ENCODE measurements at regions not wholly inside any gene's neighbourhood (a gene's known extent, or its start where the extent isn't known, plus 50 kb on each side); places are given as distances from the start of the nearest gene placed in this dataset.

GRCh38 chr18:45291621-45292615, 323.4 kb upstream of the SLC14A2 start:
- TF ChIP-seq MYC (IDR thresholded peaks at IDR 0.05; ENCODE audit: low read depth, low read length) (no peak), JUN (IDR thresholded peaks at IDR 0.05; ENCODE audit: borderline replicate concordance, insufficient read depth, insufficient read length, low read depth) (no peak), CTCF (IDR thresholded peaks at IDR 0.05; ENCODE audit: extremely low read depth in 1 of 2, insufficient read depth in 1 of 2, low read depth in 1 of 2, low read length in 2 of 2) (no peak), GATA2 (IDR thresholded peaks at IDR 0.05; ENCODE audit: insufficient read depth, insufficient read length, low read depth, low read length) (no peak), EZH2 (IDR thresholded peaks at IDR 0.05; ENCODE audit: borderline replicate concordance, low read depth, low read length, severe bottlenecking) (no peak), MAX (IDR thresholded peaks at IDR 0.05; ENCODE audit: insufficient read depth, insufficient read length) (no peak), POLR2AphosphoS5 (IDR thresholded peaks at IDR 0.05; ENCODE audit: insufficient read depth, low read depth, low read length) (no peak), POLR2A (IDR thresholded peaks at IDR 0.05; ENCODE audit: low read depth, low read length) (no peak), FOS (IDR thresholded peaks at IDR 0.05; ENCODE audit: borderline replicate concordance, insufficient read depth, low read length) (no peak)
- Histone ChIP-seq H3K4me2 (ENCODE audit: insufficient read depth, low read length) (no peak overlapping the region), H4K20me1 (replicated peaks; ENCODE audit: control insufficient read depth, extremely low read depth, insufficient read depth, low read length) (no peaks in the 10 kb centered on the region), H3K4me1 (ENCODE audit: control insufficient read depth, extremely low read depth, insufficient read depth, low read length) (no peaks in the 10 kb centered on the region), H3K9me1 (replicated peaks; ENCODE audit: control insufficient read depth, extremely low read depth, insufficient read depth, low read length) (no peaks in the 10 kb centered on the region), H3K4me3 (replicated peaks in 1 of 3; ENCODE audit: insufficient read depth in 1 of 3, low read depth in 1 of 3, low read length in 3 of 3) (no peak overlapping the region), H3K27ac (ENCODE audit: insufficient read depth, low read depth, low read length) (no peak overlapping the region), H3K9me3 (replicated peaks; ENCODE audit: control insufficient read depth, insufficient read depth, low read length) (no peaks in the 10 kb centered on the region), H3K36me3 (ENCODE audit: control insufficient read depth in 2 of 2, extremely low read depth in 1 of 2, insufficient read depth in 2 of 2, low read length in 2 of 2) (no peaks in the 10 kb centered on the region), H3K79me2 (ENCODE audit: control insufficient read depth, insufficient read depth, low read length) (no peaks in the 10 kb centered on the region), H3K9ac (replicated peaks; ENCODE audit: extremely low read depth, insufficient read depth, low read length) (no peak overlapping the region), H3K27me3 (ENCODE audit: control insufficient read depth in 2 of 2, insufficient read depth in 2 of 2, low read length in 2 of 2) (no peaks in the 10 kb centered on the region), H2AFZ (ENCODE audit: low read depth, low read length) (no peak overlapping the region)
- ChIA-PET POLR2A (no interaction called here), CTCF (no interaction called here)
- BruUV-seq (replicated peaks), result no TSS peak
- intact Hi-C loops (cut with micrococcal nuclease) (no loop called here), dilution Hi-C loops (cut with MboI; ENCODE audit: extremely low pct_ligation_motif_present, low sequenced_read_pairs) (no loop called here)
- FAIRE-seq (no peak), DNase-seq (ENCODE audit: low read depth, low spot score) (no peak)

Measured in endothelial cell of umbilical vein (primary cell).